ENCODE measurements at regions not wholly inside any gene's neighbourhood (a gene's known extent, or its start where the extent isn't known, plus 50 kb on each side); places are given as distances from the start of the nearest gene placed in this dataset.

DNA sequence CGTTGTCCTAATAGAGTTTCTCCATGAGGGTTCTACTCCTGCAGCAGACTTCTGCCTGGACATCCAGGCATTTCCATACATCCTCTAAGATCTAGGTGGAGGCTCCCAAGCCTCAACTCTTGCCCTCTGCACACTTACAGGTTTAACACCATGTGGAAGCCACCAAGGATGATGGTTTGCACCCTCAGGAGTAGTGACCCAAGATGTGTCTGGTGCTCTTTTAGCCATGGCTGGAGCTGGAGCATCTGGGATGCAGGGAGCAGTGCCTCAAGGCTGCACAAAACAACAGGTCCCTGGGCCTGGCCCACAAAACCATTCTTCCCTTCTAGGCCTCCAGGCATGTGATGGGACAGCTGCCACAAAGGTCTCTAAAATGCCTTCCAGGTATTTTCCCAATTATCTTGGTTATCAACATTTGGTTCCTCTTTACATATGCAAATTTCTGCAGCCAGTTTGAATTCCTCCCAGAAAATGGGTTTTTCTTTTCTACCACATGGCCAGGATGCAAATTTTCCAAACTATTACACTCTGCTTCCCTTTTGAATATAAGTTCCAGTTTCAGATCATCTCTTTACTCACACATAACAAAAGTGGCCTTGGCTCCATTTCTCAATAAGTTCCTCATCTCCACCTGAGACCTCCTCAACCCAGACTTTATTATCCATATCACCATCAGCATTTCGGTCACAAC, 69.5 kb upstream of the GNAZ start:
- TF ChIP-seq, protein P1, sequence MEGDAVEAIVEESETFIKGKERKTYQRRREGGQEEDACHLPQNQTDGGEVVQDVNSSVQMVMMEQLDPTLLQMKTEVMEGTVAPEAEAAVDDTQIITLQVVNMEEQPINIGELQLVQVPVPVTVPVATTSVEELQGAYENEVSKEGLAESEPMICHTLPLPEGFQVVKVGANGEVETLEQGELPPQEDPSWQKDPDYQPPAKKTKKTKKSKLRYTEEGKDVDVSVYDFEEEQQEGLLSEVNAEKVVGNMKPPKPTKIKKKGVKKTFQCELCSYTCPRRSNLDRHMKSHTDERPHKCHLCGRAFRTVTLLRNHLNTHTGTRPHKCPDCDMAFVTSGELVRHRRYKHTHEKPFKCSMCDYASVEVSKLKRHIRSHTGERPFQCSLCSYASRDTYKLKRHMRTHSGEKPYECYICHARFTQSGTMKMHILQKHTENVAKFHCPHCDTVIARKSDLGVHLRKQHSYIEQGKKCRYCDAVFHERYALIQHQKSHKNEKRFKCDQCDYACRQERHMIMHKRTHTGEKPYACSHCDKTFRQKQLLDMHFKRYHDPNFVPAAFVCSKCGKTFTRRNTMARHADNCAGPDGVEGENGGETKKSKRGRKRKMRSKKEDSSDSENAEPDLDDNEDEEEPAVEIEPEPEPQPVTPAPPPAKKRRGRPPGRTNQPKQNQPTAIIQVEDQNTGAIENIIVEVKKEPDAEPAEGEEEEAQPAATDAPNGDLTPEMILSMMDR (IDR thresholded peaks at IDR 0.05), result no peak
- no peak for TF ChIP-seq POLR2A (IDR thresholded peaks at IDR 0.05)

Measured in adrenal gland (tissue), 5 donors.